HG03103 (cell line): ENCODE measurements at regions not wholly inside any gene's neighbourhood (a gene's known extent, or its start where the extent isn't known, plus 50 kb on each side); places are given as distances from the start of the nearest gene placed in this dataset.
"Not testable (repeated sequence)": the region's sequence is repeated elsewhere in the genome, so short reads cannot be mapped to it uniquely, and the experiment has no call there.

ENCODE experiments used
- ATAC-seq: cut with Tn5 transposase; IDR thresholded peaks from one replicate; pipeline ENCODE4 v1.9.1; 2021; ENCODE audit warnings: low read depth; ENCODE audit not compliant: unreplicated experiment

GRCh38 chr1:193404236-193404635 is 217.8 kb upstream of the B3GALT2 start:
- no peak for ATAC-seq

GRCh38 chr1:193402977-193403376 is 216.6 kb upstream of the B3GALT2 start:
- no peak for ATAC-seq

- ATAC-seq: no peak
Measured at GRCh38 chr1:193402037-193402436, 215.6 kb upstream of the B3GALT2 start.

GRCh38 chr1:193394336-193394735 is 207.9 kb upstream of the B3GALT2 start:
- no peak for ATAC-seq

GRCh38 chr1:193392686-193393085 is 206.3 kb upstream of the B3GALT2 start:
- ATAC-seq: no peak

GRCh38 chr1:193388683-193389082 is 202.3 kb upstream of the B3GALT2 start:
- no peak for ATAC-seq

- ATAC-seq: no peak
Measured at GRCh38 chr1:193388165-193388564, 201.8 kb upstream of the B3GALT2 start.

GRCh38 chr1:193387406-193387805 is 201.0 kb upstream of the B3GALT2 start:
- no peak for ATAC-seq

- ATAC-seq: not testable (repeated sequence)
Measured at GRCh38 chr1:193378451-193378850, 192.0 kb upstream of the B3GALT2 start.

- no peak for ATAC-seq
Measured at GRCh38 chr1:193377472-193377871, 191.1 kb upstream of the B3GALT2 start.

- ATAC-seq: no peak
Measured at GRCh38 chr1:193372553-193372952, 186.1 kb upstream of the B3GALT2 start.

GRCh38 chr1:193368302-193368701 is 181.9 kb upstream of the B3GALT2 start:
- ATAC-seq: no peak

GRCh38 chr1:193367863-193368262 is 181.4 kb upstream of the B3GALT2 start:
- ATAC-seq: no peak

- no peak for ATAC-seq
Measured at GRCh38 chr1:193366764-193367507, 180.5 kb upstream of the B3GALT2 start.

GRCh38 chr1:193365966-193366365 is 179.6 kb upstream of the B3GALT2 start:
- no peak for ATAC-seq

GRCh38 chr1:193359631-193360030 is 173.2 kb upstream of the B3GALT2 start:
- no peak for ATAC-seq

- no peak for ATAC-seq
Measured at GRCh38 chr1:193358419-193358818, 172.0 kb upstream of the B3GALT2 start.

GRCh38 chr1:193356249-193356648 is 169.8 kb upstream of the B3GALT2 start:
- ATAC-seq: no peak

- ATAC-seq: no peak
Measured at GRCh38 chr1:193355626-193356025, 169.2 kb upstream of the B3GALT2 start.

- ATAC-seq: no peak
Measured at GRCh38 chr1:193355178-193355577, 168.8 kb upstream of the B3GALT2 start.

GRCh38 chr1:193348769-193349535 is 162.5 kb upstream of the B3GALT2 start:
- no peak for ATAC-seq
